NOMO-1 treated with DMSO at 0.1 percent for 48 hours (cell line): ENCODE measurements at regions not wholly inside any gene's neighbourhood (a gene's known extent, or its start where the extent isn't known, plus 50 kb on each side); places are given as distances from the start of the nearest gene placed in this dataset.

Experiments used
- DNase-seq: peaks from one replicate; lab custom pipeline; 2025; ENCODE audit not compliant: unreplicated experiment; lab: John Stamatoyannopoulos, UW

GRCh38 chr3:158961911-158962310 lies 160.1 kb downstream of the MFSD1 start:
- DNase-seq: no peak

GRCh38 chr3:158970006-158970405 lies 168.2 kb downstream of the MFSD1 start:
- DNase-seq: no peak

- DNase-seq: no peak
These were observed 173.1 kb downstream of the MFSD1 start for GRCh38 chr3:158974904-158975303.

- DNase-seq: no peak
These were observed 175.1 kb downstream of the MFSD1 start for GRCh38 chr3:158976966-158977365.

GRCh38 chr3:158977497-158977896 lies 175.6 kb downstream of the MFSD1 start:
- no peak for DNase-seq

GRCh38 chr3:158983216-158984099 lies 181.6 kb downstream of the MFSD1 start:
- DNase-seq: no peak

GRCh38 chr3:158991146-158991705 lies 189.4 kb downstream of the MFSD1 start:
- DNase-seq: no peak

GRCh38 chr3:158992463-158992862 lies 190.6 kb downstream of the MFSD1 start:
- DNase-seq: no peak

GRCh38 chr3:158994386-158994785 lies 192.5 kb downstream of the MFSD1 start:
- DNase-seq: no peak

- no peak for DNase-seq
These were observed 199.9 kb downstream of the MFSD1 start for GRCh38 chr3:159001711-159002110.

GRCh38 chr3:159005137-159005536 lies 203.3 kb downstream of the MFSD1 start:
- no peak for DNase-seq

- DNase-seq: no peak
These were observed 205.5 kb downstream of the MFSD1 start for GRCh38 chr3:159007331-159007730.

GRCh38 chr3:159008401-159008800 lies 206.5 kb downstream of the MFSD1 start:
- DNase-seq: no peak

- DNase-seq: no peak
These were observed 216.5 kb downstream of the MFSD1 start for GRCh38 chr3:159018341-159018740.

- DNase-seq: no peak
These were observed 223.9 kb downstream of the MFSD1 start for GRCh38 chr3:159025733-159026132.

- no peak for DNase-seq
These were observed 224.7 kb downstream of the MFSD1 start for GRCh38 chr3:159026510-159026909.

GRCh38 chr3:159028706-159029105 lies 226.9 kb downstream of the MFSD1 start:
- DNase-seq: no peak

GRCh38 chr3:159029306-159030026 lies 227.6 kb downstream of the MFSD1 start:
- no peak for DNase-seq

- no peak for DNase-seq
These were observed 228.3 kb downstream of the MFSD1 start for GRCh38 chr3:159030138-159030670.

GRCh38 chr3:159030886-159031679 lies 229.2 kb downstream of the MFSD1 start:
- DNase-seq: no peak

GRCh38 chr3:159032311-159032710 lies 230.5 kb downstream of the MFSD1 start:
- DNase-seq: no peak
